Prostate gland (tissue), 2 donors: ENCODE measurements at regions not wholly inside any gene's neighbourhood (a gene's known extent, or its start where the extent isn't known, plus 50 kb on each side); places are given as distances from the start of the nearest gene placed in this dataset.

ENCODE experiments used
- DNase-seq: peaks from one replicate; pipeline ENCODE4 v3.0.0-alpha.2; 2019; ENCODE audit warnings: low spot score
- H3K27ac ChIP-seq, 2 donors: fragments of 200-600 bp; sonication (generic); 2 replicates each; pipeline ENCODE4 v1.5.1; 2017 to 2019
- H3K27me3 ChIP-seq: fragments of 200-600 bp; sonication (generic); replicated peaks from 2 replicates; pipeline ENCODE4 v1.5.1; 2019; ENCODE audit not compliant: insufficient read depth
- H3K36me3 ChIP-seq, 2 donors: fragments of 200-600 bp; sonication (generic); 1 replicate in 1 of 2; 2 replicates in 1 of 2; pipeline versions ENCODE4 v1.5.1 to v1.8.1; 2017 to 2019
- H3K4me1 ChIP-seq: fragments of 200-600 bp; sonication (generic); replicated peaks from 2 replicates; pipeline ENCODE4 v1.5.1; 2019
- H3K4me3 ChIP-seq, 2 donors: fragments of 200-600 bp; sonication (generic); 2 replicates each; pipeline ENCODE4 v1.5.1; 2017 to 2019
- H3K9me3 ChIP-seq: fragments of 200-600 bp; sonication (generic); 2 replicates; pipeline ENCODE4 v1.5.1; 2017
- CTCF ChIP-seq, 4 experiments: fragments of 200-600 bp in 2 of 4; fragments of 450-650 bp in 2 of 4; sonication (generic) in 2 of 4; IDR thresholded peaks; 1 replicate in 3 of 4; 2 replicates in 1 of 4; pipeline ENCODE4 v1.5.1; 2016 to 2019; ENCODE audit warnings: antibody characterized with exemption in 4 of 4, mild to moderate bottlenecking in 2 of 4, moderate library complexity in 2 of 4
- POLR2A ChIP-seq: fragments of 450-650 bp; IDR thresholded peaks from one replicate; pipeline ENCODE4 v1.6.1; 2016; ENCODE audit warnings: antibody characterized with exemption, mild to moderate bottlenecking
- POLR2AphosphoS5 ChIP-seq: sonication (generic); formaldehyde crosslinking; IDR thresholded peaks from one replicate; pipeline ENCODE4 v1.6.1; 2017; ENCODE audit warnings: antibody characterized with exemption
- WGBS: methylation state at CpG from one replicate; pipeline ENCODE4 v1.1.5; 2018; 5-methylcytosine and 5-hydroxymethylcytosine counted together
- intact Hi-C: fragments of 100-400 bp; cut with DNase I; formaldehyde crosslinking; loops from one replicate; pipeline ENCODE4 v1.14.2; 2022

GRCh38 chr3:161657786-161658185, 161.2 kb downstream of the OTOL1 start:
- DNase-seq: no peak
- Histone ChIP-seq H3K27ac (no peak overlapping the region), H3K36me3 (no peaks in the 10 kb centered on the region), H3K9me3 (no peaks in the 10 kb centered on the region), H3K4me3 (no peak overlapping the region), H3K27me3 (no peaks in the 10 kb centered on the region), H3K4me1 (no peaks in the 10 kb centered on the region)
- WGBS: 85% methylated on average over 1 of the region's 1 CpG
- no peak for TF ChIP-seq POLR2AphosphoS5
- TF ChIP-seq POLR2A: no peak
- no peak for TF ChIP-seq CTCF (IDR thresholded peaks at IDR 0.05)
- intact Hi-C loops: loop anchor here (10.0 kb wide), 1 partner anchor 83 kb away; no protein-coding TSS in a partner anchor

GRCh38 chr3:161671141-161671540, 174.5 kb downstream of the OTOL1 start:
- no peak for TF ChIP-seq POLR2AphosphoS5
- no peak for TF ChIP-seq CTCF (IDR thresholded peaks at IDR 0.05)
- TF ChIP-seq POLR2A: no peak
- DNase-seq: no peak
- WGBS: 86% methylated on average over 2 of the region's 2 CpGs
- H3K4me1 ChIP-seq: no peaks in the 10 kb centered on the region
- H3K27me3 ChIP-seq: no peaks in the 10 kb centered on the region
- intact Hi-C loops: no loop called here
- no peak overlapping the region for H3K4me3 ChIP-seq
- no peaks in the 10 kb centered on the region for H3K9me3 ChIP-seq
- no peaks in the 10 kb centered on the region for H3K36me3 ChIP-seq
- no peak overlapping the region for H3K27ac ChIP-seq

- DNase-seq: peak; percentile 10
- Histone ChIP-seq H3K27ac (no peak overlapping the region), H3K4me3 (no peak overlapping the region), H3K36me3 (no peaks in the 10 kb centered on the region), H3K9me3 (no peaks in the 10 kb centered on the region), H3K27me3 (no peaks in the 10 kb centered on the region), H3K4me1 (no peaks in the 10 kb centered on the region)
- 55% methylated on average over 4 of the region's 4 CpGs for WGBS
- intact Hi-C loops: no loop called here
- TF ChIP-seq CTCF (IDR thresholded peaks at IDR 0.05) (no peak), POLR2AphosphoS5 (no peak), POLR2A (no peak)
Measured at GRCh38 chr3:161672478-161672877, 175.9 kb downstream of the OTOL1 start.

- 93% methylated on average over 1 of the region's 1 CpG for WGBS
Measured at GRCh38 chr3:161673866-161674265, 177.3 kb downstream of the OTOL1 start.

More at GRCh38 chr3:161673866-161674265, 177.3 kb downstream of the OTOL1 start:
- intact Hi-C loops: no loop called here
- no peak for DNase-seq
- H3K4me1 ChIP-seq: no peaks in the 10 kb centered on the region
- no peak overlapping the region for H3K27ac ChIP-seq
- H3K36me3 ChIP-seq: no peaks in the 10 kb centered on the region
- TF ChIP-seq POLR2A (no peak), POLR2AphosphoS5 (no peak), CTCF (IDR thresholded peaks at IDR 0.05) (no peak)
- H3K4me3 ChIP-seq: no peak overlapping the region
- no peaks in the 10 kb centered on the region for H3K9me3 ChIP-seq
- no peaks in the 10 kb centered on the region for H3K27me3 ChIP-seq
